Esophagus squamous epithelium (tissue), 4 donors: ENCODE measurements at regions not wholly inside any gene's neighbourhood (a gene's known extent, or its start where the extent isn't known, plus 50 kb on each side); places are given as distances from the start of the nearest gene placed in this dataset.

Experiments
- CTCF ChIP-seq, 6 experiments: fragments of 450-650 bp in 4 of 6; fragments of 200-600 bp in 2 of 6; sonication (generic) in 2 of 6; IDR thresholded peaks; one replicate each; pipeline ENCODE4 v1.5.1; 2016 to 2019; ENCODE audit warnings: antibody characterized with exemption in 6 of 6, mild to moderate bottlenecking in 4 of 6, moderate library complexity in 4 of 6
- POLR2A ChIP-seq, 4 donors: fragments of 450-650 bp; IDR thresholded peaks; one replicate each; pipeline ENCODE4 v1.6.1; 2017; ENCODE audit warnings: antibody characterized with exemption in 4 of 4, mild to moderate bottlenecking in 4 of 4, moderate library complexity in 3 of 4

GRCh38 chr13:30108913-30109237 lies 198.5 kb downstream of the KATNAL1 start:
- TF ChIP-seq CTCF (IDR thresholded peaks at IDR 0.05) (no peak), POLR2A (IDR thresholded peaks at IDR 0.05) (no peak)
